DND-41 (cell line): ENCODE measurements at regions not wholly inside any gene's neighbourhood (a gene's known extent, or its start where the extent isn't known, plus 50 kb on each side); places are given as distances from the start of the nearest gene placed in this dataset.

ENCODE experiments used
- EZH2 ChIP-seq: IDR thresholded peaks from 3 replicates; pipeline ENCODE4 v1.6.1; 2012; ENCODE audit warnings: borderline replicate concordance, low read depth, mild to moderate bottlenecking, moderate library complexity, low read length, inconsistent platforms; ENCODE audit not compliant: severe bottlenecking
- TF ChIP-seq, protein P1 (sequence below): IDR thresholded peaks from 2 replicates; pipeline ENCODE4 v1.5.1; 2012; ENCODE audit warnings: borderline replicate concordance, low read length, moderate library complexity, mild to moderate bottlenecking; ENCODE audit not compliant: poor library complexity, severe bottlenecking; ENCODE audit errors: extremely low read depth

DNA sequence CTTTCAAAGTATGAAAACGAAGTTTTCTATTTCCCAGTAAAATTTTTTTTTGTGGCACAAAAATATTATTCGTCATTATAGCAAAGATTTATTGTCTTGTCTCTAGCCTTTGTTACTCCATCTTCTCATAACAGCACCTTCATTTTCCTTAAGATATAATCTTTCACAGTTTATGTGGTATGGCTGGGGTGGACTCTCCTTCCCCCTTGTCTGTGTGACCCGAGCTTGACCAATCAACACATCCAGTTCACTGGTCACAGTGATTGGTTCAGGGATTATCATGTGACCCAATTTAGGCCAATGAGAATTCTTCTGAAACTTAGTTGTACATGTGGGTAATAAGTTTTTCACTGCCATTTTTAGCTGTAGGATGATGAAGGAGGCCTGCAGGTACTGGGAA lies 71.2 kb upstream of the DCBLD2 start:
- TF ChIP-seq, protein P1, sequence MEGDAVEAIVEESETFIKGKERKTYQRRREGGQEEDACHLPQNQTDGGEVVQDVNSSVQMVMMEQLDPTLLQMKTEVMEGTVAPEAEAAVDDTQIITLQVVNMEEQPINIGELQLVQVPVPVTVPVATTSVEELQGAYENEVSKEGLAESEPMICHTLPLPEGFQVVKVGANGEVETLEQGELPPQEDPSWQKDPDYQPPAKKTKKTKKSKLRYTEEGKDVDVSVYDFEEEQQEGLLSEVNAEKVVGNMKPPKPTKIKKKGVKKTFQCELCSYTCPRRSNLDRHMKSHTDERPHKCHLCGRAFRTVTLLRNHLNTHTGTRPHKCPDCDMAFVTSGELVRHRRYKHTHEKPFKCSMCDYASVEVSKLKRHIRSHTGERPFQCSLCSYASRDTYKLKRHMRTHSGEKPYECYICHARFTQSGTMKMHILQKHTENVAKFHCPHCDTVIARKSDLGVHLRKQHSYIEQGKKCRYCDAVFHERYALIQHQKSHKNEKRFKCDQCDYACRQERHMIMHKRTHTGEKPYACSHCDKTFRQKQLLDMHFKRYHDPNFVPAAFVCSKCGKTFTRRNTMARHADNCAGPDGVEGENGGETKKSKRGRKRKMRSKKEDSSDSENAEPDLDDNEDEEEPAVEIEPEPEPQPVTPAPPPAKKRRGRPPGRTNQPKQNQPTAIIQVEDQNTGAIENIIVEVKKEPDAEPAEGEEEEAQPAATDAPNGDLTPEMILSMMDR: no peak
- no peak for TF ChIP-seq EZH2
